NB4 (cell line): ENCODE measurements at regions not wholly inside any gene's neighbourhood (a gene's known extent, or its start where the extent isn't known, plus 50 kb on each side); places are given as distances from the start of the nearest gene placed in this dataset.
A peak's percentile ranks its signal among the peaks of the same experiment; 100 is the strongest.

Source experiments
- POLR2A ChIP-seq: IDR thresholded peaks from 2 replicates; pipeline ENCODE4 v1.6.1; 2011; ENCODE audit warnings: mild to moderate bottlenecking; ENCODE audit not compliant: insufficient read length; ENCODE audit errors: extremely low read depth
- TF ChIP-seq, protein P1 (sequence below): IDR thresholded peaks from one replicate; pipeline ENCODE4 v1.5.1; 2012; ENCODE audit warnings: low read depth, low read length
- TF ChIP-seq, protein P2 (sequence below): IDR thresholded peaks from 2 replicates; pipeline ENCODE4 v1.6.1; 2011; ENCODE audit warnings: low read depth, low read length

DNA sequence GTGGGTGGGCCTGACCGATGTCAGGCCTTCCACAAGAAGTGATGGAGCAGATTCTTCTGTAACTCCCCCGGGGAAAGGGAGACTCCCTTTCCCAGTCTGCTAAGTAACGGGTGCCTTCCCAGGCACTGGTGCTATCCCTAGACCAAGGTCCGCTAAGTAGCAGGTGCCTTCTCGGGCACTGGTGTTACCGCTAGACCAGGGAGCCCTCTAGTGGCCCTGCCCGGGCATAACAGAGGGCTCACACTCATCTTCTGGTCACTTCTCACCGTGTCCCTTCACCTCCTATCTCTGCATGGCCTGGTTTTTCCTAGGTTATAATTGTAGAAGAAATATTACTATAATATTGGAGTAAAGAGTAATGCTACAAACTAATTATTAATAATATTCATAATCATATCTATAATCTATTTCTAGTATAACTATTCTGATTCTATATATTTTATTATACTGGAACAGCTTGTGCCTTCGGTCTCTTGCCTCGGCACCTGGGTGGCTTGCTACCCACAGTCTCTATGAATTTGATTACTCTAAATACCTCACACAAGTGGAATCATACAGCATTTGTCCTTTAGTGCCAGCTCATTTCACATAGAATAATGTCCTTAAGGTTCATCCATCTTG lies 1378.7 kb downstream of the XPNPEP1 start:
- TF ChIP-seq, protein P1, sequence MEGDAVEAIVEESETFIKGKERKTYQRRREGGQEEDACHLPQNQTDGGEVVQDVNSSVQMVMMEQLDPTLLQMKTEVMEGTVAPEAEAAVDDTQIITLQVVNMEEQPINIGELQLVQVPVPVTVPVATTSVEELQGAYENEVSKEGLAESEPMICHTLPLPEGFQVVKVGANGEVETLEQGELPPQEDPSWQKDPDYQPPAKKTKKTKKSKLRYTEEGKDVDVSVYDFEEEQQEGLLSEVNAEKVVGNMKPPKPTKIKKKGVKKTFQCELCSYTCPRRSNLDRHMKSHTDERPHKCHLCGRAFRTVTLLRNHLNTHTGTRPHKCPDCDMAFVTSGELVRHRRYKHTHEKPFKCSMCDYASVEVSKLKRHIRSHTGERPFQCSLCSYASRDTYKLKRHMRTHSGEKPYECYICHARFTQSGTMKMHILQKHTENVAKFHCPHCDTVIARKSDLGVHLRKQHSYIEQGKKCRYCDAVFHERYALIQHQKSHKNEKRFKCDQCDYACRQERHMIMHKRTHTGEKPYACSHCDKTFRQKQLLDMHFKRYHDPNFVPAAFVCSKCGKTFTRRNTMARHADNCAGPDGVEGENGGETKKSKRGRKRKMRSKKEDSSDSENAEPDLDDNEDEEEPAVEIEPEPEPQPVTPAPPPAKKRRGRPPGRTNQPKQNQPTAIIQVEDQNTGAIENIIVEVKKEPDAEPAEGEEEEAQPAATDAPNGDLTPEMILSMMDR, result peak; percentile 95
- no peak for TF ChIP-seq POLR2A
- TF ChIP-seq, protein P2, sequence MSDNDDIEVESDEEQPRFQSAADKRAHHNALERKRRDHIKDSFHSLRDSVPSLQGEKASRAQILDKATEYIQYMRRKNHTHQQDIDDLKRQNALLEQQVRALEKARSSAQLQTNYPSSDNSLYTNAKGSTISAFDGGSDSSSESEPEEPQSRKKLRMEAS, result no peak
